RWPE1 (cell line): ENCODE measurements at regions not wholly inside any gene's neighbourhood (a gene's known extent, or its start where the extent isn't known, plus 50 kb on each side); places are given as distances from the start of the nearest gene placed in this dataset.
A peak's percentile ranks its signal among the peaks of the same experiment; 100 is the strongest.
"Not testable (repeated sequence)": the region's sequence is repeated elsewhere in the genome, so short reads cannot be mapped to it uniquely, and the experiment has no call there.

Experiments used
- CTCF ChIA-PET: fragments of 350-600 bp; sonication (Branson Sonifier 250); formaldehyde crosslinking; extraction: SDS; loops from one replicate; lab custom pipeline; 2021; lab: Yijun Ruan, JAX
- POLR2A ChIA-PET: fragments of 400-600 bp; formaldehyde crosslinking; extraction: SDS; loops from one replicate; lab custom pipeline; 2020; ENCODE audit warnings: antibody characterized with exemption; ENCODE audit not compliant: low non-redundant PET; lab: Yijun Ruan, JAX
- DNase-seq: peaks from one replicate; pipeline ENCODE4 v3.0.0; 2012; ENCODE audit warnings: low spot score
- H3K27ac ChIP-seq: fragments of 450-650 bp; 2 replicates; pipeline ENCODE4 v1.5.1; 2017
- CTCF ChIP-seq: fragments of 450-650 bp; conservative IDR thresholded peaks from 2 replicates; pipeline ENCODE4 v1.5.1; 2017; ENCODE audit warnings: low read depth, mild to moderate bottlenecking

- DNase-seq = no peak
- CTCF ChIA-PET = no interaction called here
- POLR2A ChIA-PET = no interaction called here
- TF ChIP-seq CTCF = no peak
- no peak overlapping the region for H3K27ac ChIP-seq
These were observed 689.6 kb upstream of the CDH10 start for GRCh38 chr5:25334350-25334749.

GRCh38 chr5:25330721-25331120 lies 685.9 kb upstream of the CDH10 start:
- no peak overlapping the region for H3K27ac ChIP-seq
- ChIA-PET POLR2A (no interaction called here), CTCF (no interaction called here)
- no peak for DNase-seq
- no peak for TF ChIP-seq CTCF

- no peak for DNase-seq
- H3K27ac ChIP-seq = no peak overlapping the region
- ChIA-PET CTCF (no interaction called here), POLR2A (no interaction called here)
- TF ChIP-seq CTCF = no peak
These were observed 682.4 kb upstream of the CDH10 start for GRCh38 chr5:25327172-25327571.

- DNase-seq = no peak
- CTCF ChIA-PET = interaction anchor here (0.6 kb wide), 1 partner anchor 921 kb away, joined by 3 read pairs; no protein-coding TSS in a partner anchor
- no peak for TF ChIP-seq CTCF
- POLR2A ChIA-PET = no interaction called here
- H3K27ac ChIP-seq = no peak overlapping the region
These were observed 657.1 kb upstream of the CDH10 start for GRCh38 chr5:25301836-25302235.

- TF ChIP-seq CTCF = no peak
- ChIA-PET CTCF (interaction anchor here (0.6 kb wide), 1 partner anchor 285 kb away, joined by 9 read pairs; no protein-coding TSS in a partner anchor), POLR2A (no interaction called here)
- DNase-seq = peak; percentile 19
- no peak overlapping the region for H3K27ac ChIP-seq
These were observed 650.3 kb upstream of the CDH10 start for GRCh38 chr5:25295067-25295466.

GRCh38 chr5:25289766-25290165 lies 645.0 kb upstream of the CDH10 start:
- POLR2A ChIA-PET, DNase-seq, H3K27ac ChIP-seq, CTCF ChIA-PET: not testable (repeated sequence)

- no peak for TF ChIP-seq CTCF
- ChIA-PET CTCF (no interaction called here), POLR2A (no interaction called here)
- DNase-seq = no peak
- H3K27ac ChIP-seq = no peak overlapping the region
These were observed 641.5 kb upstream of the CDH10 start for GRCh38 chr5:25286319-25286718.
